ENCODE measurements at regions not wholly inside any gene's neighbourhood (a gene's known extent, or its start where the extent isn't known, plus 50 kb on each side); places are given as distances from the start of the nearest gene placed in this dataset.

- TF ChIP-seq, protein P1, sequence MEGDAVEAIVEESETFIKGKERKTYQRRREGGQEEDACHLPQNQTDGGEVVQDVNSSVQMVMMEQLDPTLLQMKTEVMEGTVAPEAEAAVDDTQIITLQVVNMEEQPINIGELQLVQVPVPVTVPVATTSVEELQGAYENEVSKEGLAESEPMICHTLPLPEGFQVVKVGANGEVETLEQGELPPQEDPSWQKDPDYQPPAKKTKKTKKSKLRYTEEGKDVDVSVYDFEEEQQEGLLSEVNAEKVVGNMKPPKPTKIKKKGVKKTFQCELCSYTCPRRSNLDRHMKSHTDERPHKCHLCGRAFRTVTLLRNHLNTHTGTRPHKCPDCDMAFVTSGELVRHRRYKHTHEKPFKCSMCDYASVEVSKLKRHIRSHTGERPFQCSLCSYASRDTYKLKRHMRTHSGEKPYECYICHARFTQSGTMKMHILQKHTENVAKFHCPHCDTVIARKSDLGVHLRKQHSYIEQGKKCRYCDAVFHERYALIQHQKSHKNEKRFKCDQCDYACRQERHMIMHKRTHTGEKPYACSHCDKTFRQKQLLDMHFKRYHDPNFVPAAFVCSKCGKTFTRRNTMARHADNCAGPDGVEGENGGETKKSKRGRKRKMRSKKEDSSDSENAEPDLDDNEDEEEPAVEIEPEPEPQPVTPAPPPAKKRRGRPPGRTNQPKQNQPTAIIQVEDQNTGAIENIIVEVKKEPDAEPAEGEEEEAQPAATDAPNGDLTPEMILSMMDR (IDR thresholded peaks at IDR 0.05), result no peak
- DNase-seq (ENCODE audit: extremely low spot score, unreplicated experiment), result no peak
- Mint-ChIP-seq H3K4me1 (ENCODE audit: unreplicated experiment) (no peaks in the 10 kb centered on the region), H3K9me3 (ENCODE audit: unreplicated experiment) (no peaks in the 10 kb centered on the region), H3K36me3 (ENCODE audit: unreplicated experiment) (no peaks in the 10 kb centered on the region), H3K27ac (ENCODE audit: unreplicated experiment) (no peak overlapping the region), H3K4me3 (ENCODE audit: unreplicated experiment) (no peak overlapping the region), H3K27me3 (ENCODE audit: unreplicated experiment) (no peaks in the 10 kb centered on the region)
Measured at GRCh38 chr11:37908219-37908548, 1310.1 kb upstream of the RAG2 start.

GRCh38 chr11:37907436-37908218, 1309.6 kb upstream of the RAG2 start:
- H3K36me3 Mint-ChIP-seq (ENCODE audit: unreplicated experiment), result no peaks in the 10 kb centered on the region

DNA sequence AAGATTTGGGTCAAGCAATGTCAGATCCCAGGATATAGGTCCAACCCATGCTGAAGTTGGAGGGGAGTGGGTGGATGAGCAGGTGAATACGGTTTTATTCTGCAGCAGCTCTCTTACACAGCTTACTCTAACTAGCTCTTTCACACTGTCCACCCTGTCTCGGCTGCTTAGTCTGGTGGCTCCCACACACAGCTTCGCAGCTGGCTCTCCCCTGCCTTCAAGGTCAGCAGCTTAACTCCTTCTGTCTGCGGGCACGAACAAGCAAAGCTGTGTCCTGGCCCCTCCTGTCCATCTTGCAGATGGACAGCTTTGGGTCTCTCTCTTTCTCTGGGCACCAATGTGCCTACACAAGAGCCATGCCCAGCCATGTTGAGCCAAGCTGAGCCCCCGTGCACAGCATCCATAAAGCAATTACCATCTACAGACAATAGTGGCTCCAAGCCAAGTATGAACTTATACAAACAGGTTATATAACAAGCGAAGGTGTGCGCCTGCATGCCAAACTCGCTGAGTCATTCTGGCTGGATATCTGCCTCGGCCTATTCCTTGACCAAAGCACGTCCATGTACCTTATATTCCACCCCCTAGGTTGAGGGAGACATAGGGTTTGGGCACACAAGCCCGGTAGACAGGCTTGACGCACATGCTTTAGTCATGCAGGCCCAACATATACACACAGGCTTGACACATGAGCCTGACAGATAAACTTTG, 1307.8 kb upstream of the RAG2 start:
- H3K4me1 Mint-ChIP-seq (ENCODE audit: unreplicated experiment), result no peaks in the 10 kb centered on the region

More at GRCh38 chr11:37907436-37908218, 1309.6 kb upstream of the RAG2 start:
- no peak for DNase-seq (ENCODE audit: extremely low spot score, unreplicated experiment)
- no peaks in the 10 kb centered on the region for H3K27me3 Mint-ChIP-seq (ENCODE audit: unreplicated experiment)
- TF ChIP-seq, protein P1 (IDR thresholded peaks at IDR 0.05), result no peak
- H3K27ac Mint-ChIP-seq (ENCODE audit: unreplicated experiment), result no peak overlapping the region
- H3K4me1 Mint-ChIP-seq (ENCODE audit: unreplicated experiment), result no peaks in the 10 kb centered on the region
- H3K4me3 Mint-ChIP-seq (ENCODE audit: unreplicated experiment), result no peak overlapping the region
- no peaks in the 10 kb centered on the region for H3K9me3 Mint-ChIP-seq (ENCODE audit: unreplicated experiment)

DNA sequence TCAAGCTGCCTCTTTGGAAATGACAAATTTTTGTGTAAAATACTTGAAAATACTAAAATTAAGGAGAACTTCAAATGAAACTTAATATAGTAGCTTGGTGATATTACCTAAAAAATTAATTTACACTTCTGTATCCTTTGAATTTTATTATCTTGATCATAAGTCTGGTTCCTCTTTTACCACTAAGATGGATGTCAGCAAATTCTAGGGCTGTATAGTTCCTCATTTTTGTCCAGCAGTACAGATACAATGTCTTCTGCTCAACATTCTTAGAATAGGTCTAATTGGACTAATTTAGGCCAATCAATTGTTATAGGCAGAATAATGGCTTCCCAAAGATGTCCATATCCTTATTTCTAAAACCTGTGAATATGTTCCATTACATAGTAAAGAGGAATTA, 1298.0 kb upstream of the RAG2 start:
- TF ChIP-seq, protein P1 (IDR thresholded peaks at IDR 0.05), result no peak
- Mint-ChIP-seq H3K27me3 (ENCODE audit: unreplicated experiment) (no peaks in the 10 kb centered on the region), H3K4me1 (ENCODE audit: unreplicated experiment) (no peaks in the 10 kb centered on the region), H3K36me3 (ENCODE audit: unreplicated experiment) (no peaks in the 10 kb centered on the region), H3K4me3 (ENCODE audit: unreplicated experiment) (no peak overlapping the region), H3K9me3 (ENCODE audit: unreplicated experiment) (peaks cover 32% of the 10 kb centered on the region), H3K27ac (ENCODE audit: unreplicated experiment) (no peak overlapping the region)
- DNase-seq (ENCODE audit: extremely low spot score, unreplicated experiment), result no peak

More for the DNA sequence above, 1307.8 kb upstream of the RAG2 start:
- Mint-ChIP-seq H3K36me3 (ENCODE audit: unreplicated experiment) (no peaks in the 10 kb centered on the region), H3K27me3 (ENCODE audit: unreplicated experiment) (no peaks in the 10 kb centered on the region), H3K4me3 (ENCODE audit: unreplicated experiment) (no peak overlapping the region), H3K27ac (ENCODE audit: unreplicated experiment) (no peak overlapping the region), H3K9me3 (ENCODE audit: unreplicated experiment) (no peaks in the 10 kb centered on the region)
- no peak for DNase-seq (ENCODE audit: extremely low spot score, unreplicated experiment)
- TF ChIP-seq, protein P1 (IDR thresholded peaks at IDR 0.05), result no peak

DNA sequence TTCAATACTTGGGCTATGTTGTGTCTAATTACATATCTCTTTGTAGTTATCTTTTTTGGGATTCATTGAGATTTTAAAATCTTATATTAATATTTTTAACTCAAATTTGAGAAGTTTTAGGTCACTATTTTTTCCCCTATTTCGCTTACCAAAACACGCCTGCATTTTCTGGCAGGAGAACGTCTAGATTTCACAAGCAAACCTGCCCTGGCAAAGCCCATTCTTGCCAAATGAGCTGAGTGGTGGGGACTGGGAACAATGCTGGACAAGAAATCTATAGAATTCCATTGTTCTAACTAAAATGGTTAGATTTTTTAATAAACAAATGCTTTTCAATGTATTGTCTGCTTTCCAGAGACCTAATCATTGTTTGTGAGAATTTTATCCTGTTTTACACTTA, 1283.7 kb upstream of the RAG2 start:
- Mint-ChIP-seq H3K4me3 (ENCODE audit: unreplicated experiment) (no peak overlapping the region), H3K27ac (ENCODE audit: unreplicated experiment) (no peak overlapping the region), H3K4me1 (ENCODE audit: unreplicated experiment) (no peaks in the 10 kb centered on the region), H3K36me3 (ENCODE audit: unreplicated experiment) (no peaks in the 10 kb centered on the region), H3K27me3 (ENCODE audit: unreplicated experiment) (no peaks in the 10 kb centered on the region), H3K9me3 (ENCODE audit: unreplicated experiment) (peaks cover 3% of the 10 kb centered on the region)
- no peak for DNase-seq (ENCODE audit: extremely low spot score, unreplicated experiment)
- TF ChIP-seq, protein P1 (IDR thresholded peaks at IDR 0.05), result no peak

All from osteocyte (in vitro differentiated cells).